Suprapubic skin (tissue), 4 donors: ENCODE measurements at regions not wholly inside any gene's neighbourhood (a gene's known extent, or its start where the extent isn't known, plus 50 kb on each side); places are given as distances from the start of the nearest gene placed in this dataset.

Experiments used
- CTCF ChIP-seq, 2 donors: fragments of 200-600 bp in 1 of 2; fragments of 450-650 bp in 1 of 2; sonication (generic) in 1 of 2; IDR thresholded peaks; one replicate each; pipeline ENCODE4 v1.5.1; 2016 to 2019; ENCODE audit warnings: antibody characterized with exemption in 2 of 2, mild to moderate bottlenecking in 1 of 2, moderate library complexity in 1 of 2
- EP300 ChIP-seq: sonication (generic); formaldehyde crosslinking; IDR thresholded peaks from one replicate; pipeline ENCODE4 v1.6.1; 2017; ENCODE audit warnings: antibody characterized with exemption
- POLR2A ChIP-seq, 2 donors: fragments of 450-650 bp; IDR thresholded peaks; one replicate each; pipeline ENCODE4 v1.6.1; 2017; ENCODE audit warnings: antibody characterized with exemption in 2 of 2, mild to moderate bottlenecking in 2 of 2, moderate library complexity in 2 of 2
- POLR2AphosphoS5 ChIP-seq, 3 donors: sonication (generic); formaldehyde crosslinking; IDR thresholded peaks; one replicate each; pipeline ENCODE4 v1.6.1; 2017; ENCODE audit warnings: antibody characterized with exemption in 3 of 3

- TF ChIP-seq POLR2AphosphoS5 (IDR thresholded peaks at IDR 0.05) (no peak), CTCF (IDR thresholded peaks at IDR 0.05) (no peak), EP300 (no peak), POLR2A (IDR thresholded peaks at IDR 0.05) (no peak)
These were observed 170.5 kb downstream of the PTPRU start for GRCh38 chr1:29406814-29407213.
